Transverse colon (tissue), 4 donors: ENCODE measurements at regions not wholly inside any gene's neighbourhood (a gene's known extent, or its start where the extent isn't known, plus 50 kb on each side); places are given as distances from the start of the nearest gene placed in this dataset.

Source experiments
- DNase-seq: peaks from one replicate; pipeline ENCODE4 v3.0.0-alpha.2; 2019
- H3K27ac ChIP-seq, 4 donors: fragments of 200-600 bp; sonication (generic); 2 replicates each; pipeline ENCODE4 v1.5.1; 2016 to 2018; ENCODE audit warnings: inconsistent platforms in 4 of 4
- H3K27me3 ChIP-seq: fragments of 200-600 bp; sonication (generic); 2 replicates; pipeline ENCODE4 v1.5.1; 2017; ENCODE audit warnings: inconsistent platforms
- H3K36me3 ChIP-seq, 4 donors: fragments of 200-600 bp; sonication (generic); 2 replicates each; pipeline ENCODE4 v1.5.1; 2017 to 2019; ENCODE audit warnings: inconsistent platforms in 4 of 4
- H3K4me1 ChIP-seq, 4 donors: fragments of 200-600 bp; sonication (generic); 2 replicates each; pipeline ENCODE4 v1.5.1; 2017 to 2020; ENCODE audit warnings: inconsistent platforms in 4 of 4
- H3K4me3 ChIP-seq, 4 donors: fragments of 200-600 bp; sonication (generic); 1 replicate in 1 of 4; 2 replicates in 3 of 4; pipeline versions ENCODE4 v1.5.1 to v1.6.1; 2017 to 2019; ENCODE audit warnings: inconsistent platforms in 4 of 4
- H3K9me3 ChIP-seq, 2 donors: fragments of 200-600 bp; sonication (generic); 2 replicates each; pipeline ENCODE4 v1.5.1; 2017 to 2019; ENCODE audit warnings: inconsistent platforms in 2 of 2
- CTCF ChIP-seq, 5 experiments: fragments of 200-600 bp in 3 of 5; fragments of 450-650 bp in 2 of 5; sonication (generic) in 3 of 5; IDR thresholded peaks; 1 replicate in 2 of 5; 2 replicates in 3 of 5; pipeline ENCODE4 v1.5.1; 2016 to 2017; ENCODE audit warnings: antibody characterized with exemption in 5 of 5, inconsistent platforms in 3 of 5, mild to moderate bottlenecking in 2 of 5, moderate library complexity in 1 of 5
- EP300 ChIP-seq: sonication (generic); formaldehyde crosslinking; IDR thresholded peaks from one replicate; pipeline ENCODE4 v1.6.1; 2017; ENCODE audit warnings: antibody characterized with exemption, low read depth
- POLR2A ChIP-seq: fragments of 450-650 bp; IDR thresholded peaks from one replicate; pipeline ENCODE4 v1.6.1; 2016; ENCODE audit warnings: antibody characterized with exemption, mild to moderate bottlenecking, moderate library complexity
- POLR2AphosphoS5 ChIP-seq, 3 donors: sonication (generic); formaldehyde crosslinking; IDR thresholded peaks; one replicate each; pipeline ENCODE4 v1.6.1; 2016; ENCODE audit warnings: antibody characterized with exemption in 3 of 3
- WGBS, 2 donors: methylation state at CpG; one replicate each; pipeline ENCODE4 v1.1.5; 2018; ENCODE audit warnings: low coverage in 1 of 2; 5-methylcytosine and 5-hydroxymethylcytosine counted together
- in situ Hi-C, 4 donors: fragments of 200-750 bp; cut with MboI; loops; one replicate each; pipeline versions ENCODE4 v1.15.0 to v1.15.1; 2017; ENCODE audit warnings: low sequenced_read_pairs in 3 of 4, low pct_ligation_motif_present in 1 of 4, low pct_unique_long_range_greater_than_20kb in 1 of 4
- intact Hi-C: fragments of 100-400 bp; cut with DNase I; formaldehyde crosslinking; loops from one replicate; pipeline ENCODE4 v1.15.1; 2023; ENCODE audit warnings: low total_unique reads

- intact Hi-C loops (no loop called here), in situ Hi-C loops (no loop called here)
Observed at GRCh38 chr13:95438297-95438696, 114.2 kb upstream of the CLDN10 start.

GRCh38 chr13:95440441-95441088 is 112.0 kb upstream of the CLDN10 start:
- no peaks in the 10 kb centered on the region for H3K4me1 ChIP-seq
- in situ Hi-C loops = no loop called here
- H3K4me3 ChIP-seq = no peak overlapping the region
- H3K27me3 ChIP-seq = no peaks in the 10 kb centered on the region
- no peak overlapping the region for H3K27ac ChIP-seq
- H3K9me3 ChIP-seq = no peaks in the 10 kb centered on the region
- 75 to 79% methylated on average over 5 to 7 of the region's 7 CpGs for WGBS, 2 donors
- TF ChIP-seq POLR2AphosphoS5 (IDR thresholded peaks at IDR 0.05) (no peak), CTCF (IDR thresholded peaks at IDR 0.05) (no peak), POLR2A (no peak), EP300 (no peak)
- DNase-seq = no peak
- intact Hi-C loops = no loop called here
- H3K36me3 ChIP-seq = no peaks in the 10 kb centered on the region

More at GRCh38 chr13:95438297-95438696, 114.2 kb upstream of the CLDN10 start:
- Histone ChIP-seq H3K27me3 (no peaks in the 10 kb centered on the region), H3K4me1 (no peaks in the 10 kb centered on the region), H3K36me3 (no peaks in the 10 kb centered on the region), H3K4me3 (no peak overlapping the region), H3K27ac (no peak overlapping the region), H3K9me3 (no peaks in the 10 kb centered on the region)
- 63% methylated on average over 1 of the region's 1 CpG; no CpG with 5 or more reads in 1 of the 2 donors for WGBS, 2 donors
- DNase-seq = no peak
- TF ChIP-seq POLR2AphosphoS5 (IDR thresholded peaks at IDR 0.05) = no peak
- TF ChIP-seq POLR2A = no peak
- TF ChIP-seq CTCF (IDR thresholded peaks at IDR 0.05) = no peak
- no peak for TF ChIP-seq EP300

- Histone ChIP-seq H3K9me3 (no peaks in the 10 kb centered on the region), H3K4me3 (no peak overlapping the region), H3K27me3 (no peaks in the 10 kb centered on the region), H3K4me1 (no peaks in the 10 kb centered on the region), H3K36me3 (no peaks in the 10 kb centered on the region), H3K27ac (no peak overlapping the region)
- intact Hi-C loops (no loop called here), in situ Hi-C loops (no loop called here)
- no peak for DNase-seq
- 84% methylated on average over 3 of the region's 3 CpGs; no CpG with 5 or more reads in 1 of the 2 donors for WGBS, 2 donors
- TF ChIP-seq EP300 = no peak
- TF ChIP-seq CTCF (IDR thresholded peaks at IDR 0.05) = no peak
- TF ChIP-seq POLR2A = no peak
- TF ChIP-seq POLR2AphosphoS5 (IDR thresholded peaks at IDR 0.05) = no peak
Observed at GRCh38 chr13:95441326-95441725, 111.2 kb upstream of the CLDN10 start.

GRCh38 chr13:95444006-95444730 is 108.4 kb upstream of the CLDN10 start:
- in situ Hi-C loops = no loop called here
- Histone ChIP-seq H3K36me3 (no peaks in the 10 kb centered on the region), H3K9me3 (no peaks in the 10 kb centered on the region), H3K4me3 (no peak overlapping the region), H3K27me3 (no peaks in the 10 kb centered on the region), H3K4me1 (no peaks in the 10 kb centered on the region), H3K27ac (no peak overlapping the region)
- intact Hi-C loops = no loop called here
- no peak for DNase-seq
- TF ChIP-seq CTCF (IDR thresholded peaks at IDR 0.05) (no peak), POLR2AphosphoS5 (IDR thresholded peaks at IDR 0.05) (no peak)
- WGBS, 2 donors = 89 to 100% methylated on average over 4 to 6 of the region's 6 CpGs
